ENCODE measurements at regions not wholly inside any gene's neighbourhood (a gene's known extent, or its start where the extent isn't known, plus 50 kb on each side); places are given as distances from the start of the nearest gene placed in this dataset.

GRCh38 chr15:95931619-95932018, 398.9 kb upstream of the NR2F2 start:
- no peak for TF ChIP-seq CTCF (IDR thresholded peaks at IDR 0.05)
- no peak for TF ChIP-seq POLR2AphosphoS5 (IDR thresholded peaks at IDR 0.05)
- no peak for TF ChIP-seq POLR2A (IDR thresholded peaks at IDR 0.05)
